WTC11 (cell line): ENCODE measurements at regions not wholly inside any gene's neighbourhood (a gene's known extent, or its start where the extent isn't known, plus 50 kb on each side); places are given as distances from the start of the nearest gene placed in this dataset.

ENCODE experiments used
- ATAC-seq: fragments of 200-7000 bp; cut with Tn5 transposase; 2 replicates; pipeline ENCODE4 v1.10.0; 2021; ENCODE audit warnings: mild to moderate bottlenecking, moderate library complexity
- CTCF ChIA-PET: fragments of 300-600 bp; sonication (Branson Sonifier 250); formaldehyde crosslinking; loops from one replicate; lab custom pipeline; 2021; ENCODE audit warnings: antibody characterized with exemption; lab: Charles Lee
- POLR2A ChIA-PET: fragments of 350-600 bp; sonication (Branson Sonifier 250); formaldehyde crosslinking; loops from one replicate; lab custom pipeline; 2021; ENCODE audit warnings: antibody characterized with exemption; lab: Charles Lee
- DNase-seq: peaks from one replicate; pipeline ENCODE4 v3.0.0; 2021; ENCODE audit warnings: low spot score
- H3K27ac Mint-ChIP-seq: 2 replicates; pipeline ENCODE4 v1.8.0; 2021; ENCODE audit warnings: mixed read lengths
- H3K27me3 Mint-ChIP-seq: 2 replicates; pipeline ENCODE4 v1.8.0; 2021; ENCODE audit warnings: low read depth, mild to moderate bottlenecking, moderate library complexity, mixed read lengths
- H3K36me3 Mint-ChIP-seq: 2 replicates; pipeline ENCODE4 v1.8.0; 2021; ENCODE audit warnings: mixed read lengths
- H3K4me1 Mint-ChIP-seq: 2 replicates; pipeline ENCODE4 v1.8.0; 2022; ENCODE audit warnings: mixed read lengths
- H3K4me3 Mint-ChIP-seq: 2 replicates; pipeline ENCODE4 v1.8.0; 2021; ENCODE audit warnings: mild to moderate bottlenecking, moderate library complexity, mixed read lengths
- H3K9me3 Mint-ChIP-seq: 2 replicates; pipeline ENCODE4 v1.8.0; 2021; ENCODE audit warnings: mixed read lengths
- ESRRA ChIP-seq: sonication (generic); formaldehyde crosslinking; IDR thresholded peaks from 2 replicates; pipeline ENCODE4 v1.8.1; 2022; ENCODE audit warnings: mild to moderate bottlenecking, missing genetic modification reagents, borderline replicate concordance
- ETV6 ChIP-seq: sonication (generic); formaldehyde crosslinking; IDR thresholded peaks from 2 replicates; pipeline ENCODE4 v1.8.1; 2022; ENCODE audit warnings: mild to moderate bottlenecking, missing genetic modification reagents
- FOXP1 ChIP-seq: sonication (generic); formaldehyde crosslinking; IDR thresholded peaks from 2 replicates; pipeline ENCODE4 v1.8.0; 2022; ENCODE audit warnings: missing genetic modification reagents, mild to moderate bottlenecking, moderate library complexity, borderline replicate concordance
- MYBL2 ChIP-seq: sonication (generic); formaldehyde crosslinking; IDR thresholded peaks from 2 replicates; pipeline ENCODE4 v1.8.1; 2023; ENCODE audit warnings: mild to moderate bottlenecking, moderate library complexity, missing genetic modification reagents
- NR3C1 ChIP-seq: sonication (generic); formaldehyde crosslinking; conservative IDR thresholded peaks from 2 replicates; pipeline ENCODE4 v1.8.1; 2023; ENCODE audit warnings: low read depth, mild to moderate bottlenecking, missing genetic modification reagents
- RORB ChIP-seq: fragments of 250-450 bp; sonication (Bioruptor Pico); IDR thresholded peaks from 2 replicates; pipeline ENCODE4 v1.9.0; 2021; ENCODE audit warnings: mild to moderate bottlenecking
- TEAD1 ChIP-seq: sonication (generic); formaldehyde crosslinking; IDR thresholded peaks from 2 replicates; pipeline ENCODE4 v1.8.0; 2022; ENCODE audit warnings: mild to moderate bottlenecking, missing genetic modification reagents
- TEAD4 ChIP-seq: sonication (generic); formaldehyde crosslinking; IDR thresholded peaks from 2 replicates; pipeline ENCODE4 v1.8.0; 2022; ENCODE audit warnings: mild to moderate bottlenecking, missing genetic modification reagents
- TP53 ChIP-seq: sonication (generic); formaldehyde crosslinking; IDR thresholded peaks from 2 replicates; pipeline ENCODE4 v1.8.1; 2023; ENCODE audit warnings: mild to moderate bottlenecking, missing genetic modification reagents
- ZNF121 ChIP-seq: sonication (generic); formaldehyde crosslinking; IDR thresholded peaks from 2 replicates; pipeline ENCODE4 v1.8.0; 2023; ENCODE audit warnings: missing genetic modification reagents
- TF ChIP-seq, protein P1 (sequence below): sonication (generic); formaldehyde crosslinking; conservative IDR thresholded peaks from 2 replicates; pipeline ENCODE4 v1.8.1; 2022; ENCODE audit warnings: mild to moderate bottlenecking, missing genetic modification reagents
- TF ChIP-seq, protein P2 (sequence below): sonication (generic); formaldehyde crosslinking; IDR thresholded peaks from 2 replicates; pipeline ENCODE4 v1.8.1; 2023; ENCODE audit warnings: mild to moderate bottlenecking, missing genetic modification reagents, moderate library complexity
- TF ChIP-seq, protein P3 (sequence below): fragments of 250-450 bp; sonication (Bioruptor Pico); conservative IDR thresholded peaks from 2 replicates; pipeline ENCODE4 v1.9.0; 2021; ENCODE audit warnings: mild to moderate bottlenecking
- TF ChIP-seq, protein P4 (sequence below): sonication (generic); formaldehyde crosslinking; IDR thresholded peaks from 2 replicates; pipeline ENCODE4 v1.8.1; 2023; ENCODE audit warnings: mild to moderate bottlenecking, missing genetic modification reagents, moderate library complexity
- TF ChIP-seq, protein P5 (sequence below): fragments of 250-450 bp; sonication (Bioruptor Pico); IDR thresholded peaks from 2 replicates; pipeline ENCODE4 v1.9.0; 2021; ENCODE audit warnings: mild to moderate bottlenecking
- TF ChIP-seq, protein P6 (sequence below): sonication (generic); formaldehyde crosslinking; IDR thresholded peaks from 2 replicates; pipeline ENCODE4 v1.8.1; 2022; ENCODE audit warnings: mild to moderate bottlenecking, moderate library complexity, missing genetic modification reagents
- TF ChIP-seq, protein P7 (sequence below): fragments of 250-450 bp; sonication (Bioruptor Pico); IDR thresholded peaks from 2 replicates; pipeline ENCODE4 v1.9.0; 2021; ENCODE audit warnings: moderate library complexity, mild to moderate bottlenecking, inconsistent platforms, borderline replicate concordance

DNA sequence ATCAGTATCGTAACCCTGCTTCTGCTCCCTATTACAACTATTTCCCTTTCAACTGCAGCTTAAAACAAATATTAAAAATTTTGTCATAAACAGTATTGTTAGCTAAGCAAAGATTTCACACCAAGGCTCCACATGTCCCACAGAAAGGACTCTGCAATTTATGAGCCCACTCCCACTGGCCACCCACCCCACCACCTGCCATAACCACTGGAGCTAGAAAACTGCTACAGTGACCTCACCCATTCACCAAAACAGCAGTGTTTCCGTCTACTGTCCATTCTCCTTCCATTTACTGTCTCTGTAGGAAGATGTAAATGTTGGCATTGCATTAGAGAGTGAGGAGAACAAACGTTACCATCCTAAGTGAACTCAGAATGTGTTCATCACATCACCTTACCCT, 150.9 kb downstream of the IMPG2 start:
- no peak for TF ChIP-seq ETV6 (CRISPR knock-in tag)
- TF ChIP-seq, protein P1, sequence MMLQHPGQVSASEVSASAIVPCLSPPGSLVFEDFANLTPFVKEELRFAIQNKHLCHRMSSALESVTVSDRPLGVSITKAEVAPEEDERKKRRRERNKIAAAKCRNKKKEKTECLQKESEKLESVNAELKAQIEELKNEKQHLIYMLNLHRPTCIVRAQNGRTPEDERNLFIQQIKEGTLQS (CRISPR knock-in tag): no peak
- Mint-ChIP-seq H3K4me3 (no peak overlapping the region), H3K9me3 (peaks cover 3% of the 10 kb centered on the region; the same call in 1 of the 2 replicates), H3K27me3 (no peaks in the 10 kb centered on the region), H3K27ac (no peak overlapping the region), H3K36me3 (no peaks in the 10 kb centered on the region), H3K4me1 (no peaks in the 10 kb centered on the region)
- CTCF ChIA-PET: no interaction called here
- DNase-seq (no peak), ATAC-seq (no peak)
- POLR2A ChIA-PET: no interaction called here

DNA sequence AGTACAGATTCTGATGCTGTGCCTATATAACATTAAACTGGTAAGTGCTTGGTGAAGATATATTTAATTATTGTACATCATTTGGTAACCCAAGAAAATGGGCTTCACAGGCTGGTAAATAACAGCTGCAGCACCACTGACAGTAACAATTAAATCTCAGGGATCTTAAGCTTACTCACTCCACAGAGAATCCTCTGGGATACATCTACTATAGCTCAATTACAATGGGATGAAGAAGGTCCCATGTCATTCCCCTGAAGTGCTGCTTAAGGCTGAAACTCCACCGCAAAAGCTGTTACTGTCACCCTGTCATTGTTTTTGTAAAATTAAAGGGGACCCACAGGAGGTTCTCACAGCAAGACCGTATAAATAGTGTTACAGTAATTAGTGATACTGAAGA, 153.0 kb downstream of the IMPG2 start:
- Mint-ChIP-seq H3K27ac (no peak overlapping the region), H3K4me1 (no peaks in the 10 kb centered on the region), H3K4me3 (no peak overlapping the region), H3K36me3 (no peaks in the 10 kb centered on the region), H3K27me3 (no peaks in the 10 kb centered on the region), H3K9me3 (no peaks in the 10 kb centered on the region)
- TF ChIP-seq, protein P2, sequence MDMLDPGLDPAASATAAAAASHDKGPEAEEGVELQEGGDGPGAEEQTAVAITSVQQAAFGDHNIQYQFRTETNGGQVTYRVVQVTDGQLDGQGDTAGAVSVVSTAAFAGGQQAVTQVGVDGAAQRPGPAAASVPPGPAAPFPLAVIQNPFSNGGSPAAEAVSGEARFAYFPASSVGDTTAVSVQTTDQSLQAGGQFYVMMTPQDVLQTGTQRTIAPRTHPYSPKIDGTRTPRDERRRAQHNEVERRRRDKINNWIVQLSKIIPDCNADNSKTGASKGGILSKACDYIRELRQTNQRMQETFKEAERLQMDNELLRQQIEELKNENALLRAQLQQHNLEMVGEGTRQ (CRISPR knock-in tag): no peak
- no peak for TF ChIP-seq TP53 (CRISPR knock-in tag)
- TF ChIP-seq, protein P3, sequence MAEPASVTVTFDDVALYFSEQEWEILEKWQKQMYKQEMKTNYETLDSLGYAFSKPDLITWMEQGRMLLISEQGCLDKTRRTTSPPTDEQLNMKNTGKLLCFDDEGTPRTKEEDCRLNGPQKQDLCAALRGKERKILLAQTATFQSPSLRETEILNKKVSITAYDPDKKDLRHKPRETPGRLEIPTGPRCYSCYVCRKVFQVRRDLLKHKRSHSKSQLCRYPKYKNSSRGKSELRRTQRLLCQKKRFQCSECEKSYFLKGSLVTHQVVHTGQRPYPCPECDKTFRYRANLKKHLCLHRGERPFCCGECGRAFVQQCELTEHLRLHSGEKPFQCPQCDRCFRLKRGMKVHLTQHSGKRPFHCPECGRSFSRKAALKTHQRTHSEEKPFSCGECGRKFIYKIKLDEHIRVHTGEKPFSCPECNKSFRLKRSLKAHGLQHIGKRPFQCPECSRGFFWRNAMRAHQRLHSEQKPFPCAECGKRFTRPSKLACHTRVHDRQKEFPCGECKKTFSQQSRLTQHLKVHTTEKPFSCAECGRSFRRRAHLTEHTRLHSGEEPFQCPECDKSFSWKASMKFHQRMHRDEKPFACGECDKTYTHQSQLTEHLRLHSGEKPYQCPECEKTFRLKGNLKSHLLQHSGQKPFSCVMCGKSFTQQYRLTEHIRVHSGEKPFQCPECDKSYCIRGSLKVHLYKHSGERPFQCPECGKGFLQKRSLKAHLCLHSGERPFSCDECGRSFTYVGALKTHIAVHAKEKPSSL (CRISPR knock-in tag): no peak
- TF ChIP-seq NR3C1 (CRISPR knock-in tag): no peak
- no peak for ATAC-seq
- no peak for DNase-seq
- CTCF ChIA-PET: no interaction called here
- POLR2A ChIA-PET: no interaction called here

DNA sequence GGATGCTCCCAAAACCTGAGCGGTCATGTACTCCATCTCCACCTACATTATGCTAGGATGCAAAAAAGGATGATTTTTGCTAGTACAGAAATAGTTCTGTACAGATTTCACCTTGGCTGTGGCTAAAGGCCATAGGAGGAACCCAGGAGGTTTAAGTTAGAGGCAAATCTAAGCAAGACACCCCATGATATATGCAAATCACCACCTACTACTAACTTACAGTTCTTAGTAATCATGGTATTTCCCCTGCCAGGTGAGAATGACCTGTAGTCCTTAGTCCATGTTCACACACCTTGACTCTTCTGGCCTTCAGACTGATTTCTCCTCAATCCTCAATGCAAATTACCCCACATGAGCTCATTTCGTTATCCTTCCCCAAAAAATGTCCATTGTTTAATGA, 154.2 kb downstream of the IMPG2 start:
- no peaks in the 10 kb centered on the region for H3K4me1 Mint-ChIP-seq
- no peaks in the 10 kb centered on the region for H3K36me3 Mint-ChIP-seq
- no peak for TF ChIP-seq ESRRA (CRISPR knock-in tag)
- TF ChIP-seq, protein P1 (CRISPR knock-in tag): no peak
- TF ChIP-seq, all 79 proteins: peak for 0
- Mint-ChIP-seq H3K27me3 (no peaks in the 10 kb centered on the region; the same call in 1 of the 2 replicates), H3K27ac (no peak overlapping the region), H3K4me3 (no peak overlapping the region), H3K9me3 (no peaks in the 10 kb centered on the region)
- POLR2A ChIA-PET: no interaction called here
- ATAC-seq (no peak), DNase-seq (no peak)
- CTCF ChIA-PET: no interaction called here

DNA sequence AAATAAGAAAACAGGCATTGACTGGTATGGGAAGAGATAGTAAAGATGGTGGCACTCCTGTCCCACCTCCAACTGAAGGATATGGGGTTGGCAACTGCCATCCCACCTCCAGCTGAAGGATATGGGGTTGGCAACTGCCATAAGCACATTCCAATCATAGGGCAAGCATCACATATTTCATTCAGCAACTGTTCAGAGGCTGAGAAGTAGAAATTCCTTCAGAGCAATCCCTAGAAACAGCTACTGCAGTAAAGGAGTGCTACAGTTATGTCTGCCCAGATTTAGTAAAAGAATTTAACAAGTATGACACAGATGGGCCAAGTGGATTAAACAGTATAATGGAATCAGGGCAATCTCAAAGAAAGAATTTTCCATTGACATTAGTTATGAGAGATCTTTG, 156.8 kb downstream of the IMPG2 start:
- ATAC-seq (no peak), DNase-seq (no peak)
- Mint-ChIP-seq H3K27me3 (no peaks in the 10 kb centered on the region; the same call in 1 of the 2 replicates), H3K4me3 (no peak overlapping the region), H3K4me1 (no peaks in the 10 kb centered on the region), H3K36me3 (no peaks in the 10 kb centered on the region), H3K27ac (no peak overlapping the region), H3K9me3 (no peaks in the 10 kb centered on the region)
- CTCF ChIA-PET: no interaction called here
- POLR2A ChIA-PET: interaction anchor here (0.6 kb wide), 1 partner anchor 397 kb away, joined by 10 read pairs; no protein-coding TSS in a partner anchor
- TF ChIP-seq, protein P4, sequence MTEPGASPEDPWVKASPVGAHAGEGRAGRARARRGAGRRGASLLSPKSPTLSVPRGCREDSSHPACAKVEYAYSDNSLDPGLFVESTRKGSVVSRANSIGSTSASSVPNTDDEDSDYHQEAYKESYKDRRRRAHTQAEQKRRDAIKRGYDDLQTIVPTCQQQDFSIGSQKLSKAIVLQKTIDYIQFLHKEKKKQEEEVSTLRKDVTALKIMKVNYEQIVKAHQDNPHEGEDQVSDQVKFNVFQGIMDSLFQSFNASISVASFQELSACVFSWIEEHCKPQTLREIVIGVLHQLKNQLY (CRISPR knock-in tag): no peak
- TF ChIP-seq, protein P5, sequence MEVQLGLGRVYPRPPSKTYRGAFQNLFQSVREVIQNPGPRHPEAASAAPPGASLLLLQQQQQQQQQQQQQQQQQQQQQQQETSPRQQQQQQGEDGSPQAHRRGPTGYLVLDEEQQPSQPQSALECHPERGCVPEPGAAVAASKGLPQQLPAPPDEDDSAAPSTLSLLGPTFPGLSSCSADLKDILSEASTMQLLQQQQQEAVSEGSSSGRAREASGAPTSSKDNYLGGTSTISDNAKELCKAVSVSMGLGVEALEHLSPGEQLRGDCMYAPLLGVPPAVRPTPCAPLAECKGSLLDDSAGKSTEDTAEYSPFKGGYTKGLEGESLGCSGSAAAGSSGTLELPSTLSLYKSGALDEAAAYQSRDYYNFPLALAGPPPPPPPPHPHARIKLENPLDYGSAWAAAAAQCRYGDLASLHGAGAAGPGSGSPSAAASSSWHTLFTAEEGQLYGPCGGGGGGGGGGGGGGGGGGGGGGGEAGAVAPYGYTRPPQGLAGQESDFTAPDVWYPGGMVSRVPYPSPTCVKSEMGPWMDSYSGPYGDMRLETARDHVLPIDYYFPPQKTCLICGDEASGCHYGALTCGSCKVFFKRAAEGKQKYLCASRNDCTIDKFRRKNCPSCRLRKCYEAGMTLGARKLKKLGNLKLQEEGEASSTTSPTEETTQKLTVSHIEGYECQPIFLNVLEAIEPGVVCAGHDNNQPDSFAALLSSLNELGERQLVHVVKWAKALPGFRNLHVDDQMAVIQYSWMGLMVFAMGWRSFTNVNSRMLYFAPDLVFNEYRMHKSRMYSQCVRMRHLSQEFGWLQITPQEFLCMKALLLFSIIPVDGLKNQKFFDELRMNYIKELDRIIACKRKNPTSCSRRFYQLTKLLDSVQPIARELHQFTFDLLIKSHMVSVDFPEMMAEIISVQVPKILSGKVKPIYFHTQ (CRISPR knock-in tag): no peak
- TF ChIP-seq TEAD1 (CRISPR knock-in tag): no peak
- no peak for TF ChIP-seq TEAD4 (CRISPR knock-in tag)
- TF ChIP-seq FOXP1 (CRISPR knock-in tag): no peak
- TF ChIP-seq MYBL2: no peak
- TF ChIP-seq ZNF121 (CRISPR knock-in tag): no peak
- TF ChIP-seq, protein P6, sequence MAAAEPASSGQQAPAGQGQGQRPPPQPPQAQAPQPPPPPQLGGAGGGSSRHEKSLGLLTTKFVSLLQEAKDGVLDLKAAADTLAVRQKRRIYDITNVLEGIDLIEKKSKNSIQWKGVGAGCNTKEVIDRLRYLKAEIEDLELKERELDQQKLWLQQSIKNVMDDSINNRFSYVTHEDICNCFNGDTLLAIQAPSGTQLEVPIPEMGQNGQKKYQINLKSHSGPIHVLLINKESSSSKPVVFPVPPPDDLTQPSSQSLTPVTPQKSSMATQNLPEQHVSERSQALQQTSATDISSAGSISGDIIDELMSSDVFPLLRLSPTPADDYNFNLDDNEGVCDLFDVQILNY (CRISPR knock-in tag): no peak
- TF ChIP-seq, protein P7, sequence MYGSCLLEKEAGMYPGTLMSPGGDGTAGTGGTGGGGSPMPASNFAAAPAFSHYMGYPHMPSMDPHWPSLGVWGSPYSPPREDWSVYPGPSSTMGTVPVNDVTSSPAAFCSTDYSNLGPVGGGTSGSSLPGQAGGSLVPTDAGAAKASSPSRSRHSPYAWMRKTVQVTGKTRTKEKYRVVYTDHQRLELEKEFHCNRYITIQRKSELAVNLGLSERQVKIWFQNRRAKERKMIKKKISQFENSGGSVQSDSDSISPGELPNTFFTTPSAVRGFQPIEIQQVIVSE: no peak
- TF ChIP-seq RORB (CRISPR knock-in tag): no peak
